Mesenchymal stem cell (in vitro differentiated cells and primary cell): ENCODE measurements at regions not wholly inside any gene's neighbourhood (a gene's known extent, or its start where the extent isn't known, plus 50 kb on each side); places are given as distances from the start of the nearest gene placed in this dataset.

ENCODE experiments used
- DNase-seq: peaks from one replicate; pipeline ENCODE4 v3.0.0-alpha.2; 2013
- H2AFZ ChIP-seq: one replicate; pipeline ENCODE4 v1.6.1; 2013; ENCODE audit warnings: low read depth, mild to moderate bottlenecking, control low read depth, inconsistent platforms, low read length, moderate library complexity
- H2AK5ac ChIP-seq: 2 replicates; pipeline ENCODE4 v1.6.1; 2013; ENCODE audit warnings: low read length, moderate library complexity, mild to moderate bottlenecking, inconsistent platforms; ENCODE audit not compliant: severe bottlenecking
- H2BK120ac ChIP-seq: one replicate; pipeline ENCODE4 v1.6.1; 2013; ENCODE audit warnings: low read depth, mild to moderate bottlenecking, inconsistent platforms, low read length, moderate library complexity
- H2BK12ac ChIP-seq, 2 experiments: one replicate each; pipeline ENCODE4 v1.6.1; 2013; ENCODE audit warnings: inconsistent platforms in 2 of 2, low read length in 2 of 2, mild to moderate bottlenecking in 2 of 2, moderate library complexity in 2 of 2, control low read depth in 1 of 2
- H2BK15ac ChIP-seq: one replicate; pipeline ENCODE4 v1.6.1; 2013; ENCODE audit warnings: mild to moderate bottlenecking, low read depth, inconsistent platforms; ENCODE audit not compliant: poor library complexity, severe bottlenecking
- H2BK5ac ChIP-seq: 2 replicates; pipeline ENCODE4 v1.6.1; 2013; ENCODE audit warnings: low read depth, mild to moderate bottlenecking, low read length, control low read depth, inconsistent platforms; ENCODE audit not compliant: poor library complexity, severe bottlenecking
- H3K14ac ChIP-seq, 2 experiments: one replicate each; pipeline ENCODE4 v1.6.1; 2013; ENCODE audit warnings: inconsistent platforms in 2 of 2, low read length in 2 of 2, control low read depth in 1 of 2, mild to moderate bottlenecking in 1 of 2, moderate library complexity in 1 of 2
- H3K18ac ChIP-seq, 2 experiments: one replicate each; pipeline ENCODE4 v1.6.1; 2013; ENCODE audit warnings: inconsistent platforms in 2 of 2, low read length in 2 of 2, control low read depth in 1 of 2, low read depth in 1 of 2, mild to moderate bottlenecking in 1 of 2
- H3K23ac ChIP-seq, 2 experiments: one replicate each; pipeline ENCODE4 v1.6.1; 2013; ENCODE audit warnings: inconsistent platforms in 2 of 2, low read length in 2 of 2, mild to moderate bottlenecking in 2 of 2, moderate library complexity in 2 of 2, control low read depth in 1 of 2
- H3K27ac ChIP-seq: 2 replicates; pipeline ENCODE4 v1.5.1; 2013; ENCODE audit warnings: mild to moderate bottlenecking, moderate library complexity, low read length, control low read depth, inconsistent platforms; ENCODE audit not compliant: poor library complexity, severe bottlenecking
- H3K27me3 ChIP-seq, 2 experiments: 2 replicates each; pipeline versions ENCODE4 v1.6.1 to v1.7.0; 2013; ENCODE audit warnings: low read length in 2 of 2, mild to moderate bottlenecking in 2 of 2, moderate library complexity in 2 of 2, control low read depth in 1 of 2, inconsistent platforms in 1 of 2; ENCODE audit not compliant: control insufficient read depth in 1 of 2, insufficient read depth in 1 of 2
- H3K36me3 ChIP-seq, 2 experiments: 2 replicates each; pipeline versions ENCODE4 v1.6.1 to v1.7.0; 2013; ENCODE audit warnings: low read length in 2 of 2, control low read depth in 1 of 2, inconsistent platforms in 1 of 2, low read depth in 1 of 2, mild to moderate bottlenecking in 1 of 2; ENCODE audit not compliant: insufficient read depth in 2 of 2, control insufficient read depth in 1 of 2
- H3K4ac ChIP-seq, 2 experiments: one replicate each; pipeline ENCODE4 v1.6.1; 2013; ENCODE audit warnings: inconsistent platforms in 2 of 2, low read length in 2 of 2, mild to moderate bottlenecking in 2 of 2, moderate library complexity in 2 of 2, control low read depth in 1 of 2, low read depth in 1 of 2
- H3K4me1 ChIP-seq: 2 replicates; pipeline ENCODE4 v1.6.1; 2013; ENCODE audit warnings: low read depth, low read length, control low read depth; ENCODE audit not compliant: control insufficient read depth, insufficient read depth
- H3K4me2 ChIP-seq: 2 replicates; pipeline ENCODE4 v1.6.1; 2013; ENCODE audit warnings: low read length, mild to moderate bottlenecking, inconsistent platforms; ENCODE audit not compliant: poor library complexity, severe bottlenecking
- H3K4me3 ChIP-seq, 2 experiments: 2 replicates each; pipeline versions ENCODE4 v1.5.1 to v1.7.0; 2013; ENCODE audit warnings: low read length in 2 of 2, mild to moderate bottlenecking in 2 of 2, control low read depth in 1 of 2, low read depth in 1 of 2; ENCODE audit not compliant: insufficient read depth in 1 of 2
- H3K79me1 ChIP-seq: replicated peaks from 2 replicates; pipeline ENCODE4 v1.6.1; 2013; ENCODE audit warnings: mild to moderate bottlenecking, control low read depth, low read length, inconsistent platforms; ENCODE audit not compliant: poor library complexity, severe bottlenecking
- H3K9ac ChIP-seq: 2 replicates; pipeline ENCODE4 v1.7.0; 2013; ENCODE audit warnings: mild to moderate bottlenecking, low read length, moderate library complexity
- H3K9me3 ChIP-seq: 2 replicates; pipeline ENCODE4 v1.7.0; 2013; ENCODE audit warnings: mild to moderate bottlenecking, low read length; ENCODE audit not compliant: control insufficient read depth
- H4K8ac ChIP-seq: one replicate; pipeline ENCODE4 v1.6.1; 2013; ENCODE audit warnings: inconsistent platforms, mild to moderate bottlenecking, low read length, moderate library complexity
- H4K91ac ChIP-seq: one replicate; pipeline ENCODE4 v1.6.1; 2013; ENCODE audit warnings: mild to moderate bottlenecking, low read length, inconsistent platforms
- whole genome bisulfite sequencing: methylation state at CpG from one replicate; pipeline ENCODE4 v1.1.7; 2013; ENCODE audit warnings: mixed read lengths; 5-methylcytosine and 5-hydroxymethylcytosine counted together

GRCh38 chr1:67991546-67991945 is 58.9 kb downstream of the DIRAS3 start:
- Histone ChIP-seq H2AK5ac (no peak overlapping the region), H2AFZ (no peak overlapping the region), H3K9me3 (peaks cover 16% of the 10 kb centered on the region), H3K14ac (no peak overlapping the region), H3K27ac (no peak overlapping the region), H2BK15ac (no peak overlapping the region), H3K23ac (no peak overlapping the region), H3K4me2 (no peak overlapping the region), H4K91ac (no peak overlapping the region), H3K9ac (no peak overlapping the region), H2BK12ac (no peak overlapping the region), H3K4me1 (no peaks in the 10 kb centered on the region), H3K4me3 (no peak overlapping the region), H3K18ac (no peak overlapping the region), H3K4ac (no peak overlapping the region), H2BK120ac (no peak overlapping the region), H4K8ac (no peak overlapping the region), H3K36me3 (no peaks in the 10 kb centered on the region), H2BK5ac (no peak overlapping the region), H3K79me1 (no peaks in the 10 kb centered on the region), H3K27me3 (no peaks in the 10 kb centered on the region)
- WGBS, result 100% methylated on average over 2 of the region's 5 CpGs
- DNase-seq, result no peak

GRCh38 chr1:67988066-67988465 is 62.4 kb downstream of the DIRAS3 start:
- H2BK12ac ChIP-seq, result no peak overlapping the region
- no peak overlapping the region for H3K18ac ChIP-seq
- H3K27ac ChIP-seq, result no peak overlapping the region
- no peak overlapping the region for H2AFZ ChIP-seq
- H3K4ac ChIP-seq, result no peak overlapping the region
- H3K9me3 ChIP-seq, result no peaks in the 10 kb centered on the region
- no peak overlapping the region for H3K14ac ChIP-seq
- H3K79me1 ChIP-seq, result no peaks in the 10 kb centered on the region
- no peak overlapping the region for H3K9ac ChIP-seq
- DNase-seq, result no peak
- no peaks in the 10 kb centered on the region for H3K4me1 ChIP-seq
- H4K8ac ChIP-seq, result no peak overlapping the region
- H3K4me3 ChIP-seq, result no peak overlapping the region
- no peak overlapping the region for H2BK120ac ChIP-seq
- no peaks in the 10 kb centered on the region for H3K27me3 ChIP-seq
- H2AK5ac ChIP-seq, result no peak overlapping the region
- H2BK5ac ChIP-seq, result no peak overlapping the region
- WGBS, result 78% methylated on average over 3 of the region's 5 CpGs
- no peak overlapping the region for H3K4me2 ChIP-seq
- H3K36me3 ChIP-seq, result no peaks in the 10 kb centered on the region
- no peak overlapping the region for H4K91ac ChIP-seq
- no peak overlapping the region for H2BK15ac ChIP-seq
- H3K23ac ChIP-seq, result no peak overlapping the region

GRCh38 chr1:67987046-67987799 is 63.2 kb downstream of the DIRAS3 start:
- Histone ChIP-seq H2AK5ac (no peak overlapping the region), H3K36me3 (no peaks in the 10 kb centered on the region), H3K79me1 (no peaks in the 10 kb centered on the region), H3K18ac (no peak overlapping the region), H3K14ac (no peak overlapping the region), H3K4ac (no peak overlapping the region), H4K8ac (no peak overlapping the region), H3K27me3 (no peaks in the 10 kb centered on the region), H3K4me2 (no peak overlapping the region), H3K9me3 (no peaks in the 10 kb centered on the region), H2BK5ac (no peak overlapping the region), H2AFZ (no peak overlapping the region), H3K23ac (no peak overlapping the region), H3K4me3 (no peak overlapping the region), H2BK12ac (no peak overlapping the region), H2BK120ac (no peak overlapping the region), H3K4me1 (no peaks in the 10 kb centered on the region), H3K27ac (no peak overlapping the region), H3K9ac (peak overlapping the region; percentile 37), H2BK15ac (no peak overlapping the region), H4K91ac (no peak overlapping the region)
- WGBS, result 79% methylated on average over 9 of the region's 13 CpGs
- peak; percentile 57 for DNase-seq

- no peak overlapping the region for H3K4me2 ChIP-seq
- no peak overlapping the region for H3K9ac ChIP-seq
- H3K4me1 ChIP-seq, result no peaks in the 10 kb centered on the region
- H3K14ac ChIP-seq, result no peak overlapping the region
- no peak overlapping the region for H3K27ac ChIP-seq
- no peak overlapping the region for H2BK15ac ChIP-seq
- no peaks in the 10 kb centered on the region for H3K27me3 ChIP-seq
- no peak overlapping the region for H3K4me3 ChIP-seq
- H4K8ac ChIP-seq, result no peak overlapping the region
- H2AK5ac ChIP-seq, result no peak overlapping the region
- H3K4ac ChIP-seq, result no peak overlapping the region
- no peak overlapping the region for H2BK120ac ChIP-seq
- no peak overlapping the region for H4K91ac ChIP-seq
- H3K18ac ChIP-seq, result no peak overlapping the region
- no peak overlapping the region for H3K23ac ChIP-seq
- DNase-seq, result no peak
- H3K9me3 ChIP-seq, result no peaks in the 10 kb centered on the region
- no peak overlapping the region for H2AFZ ChIP-seq
- no peaks in the 10 kb centered on the region for H3K36me3 ChIP-seq
- H3K79me1 ChIP-seq, result no peaks in the 10 kb centered on the region
- no peak overlapping the region for H2BK12ac ChIP-seq
- WGBS, result 100% methylated on average over 1 of the region's 1 CpG
- no peak overlapping the region for H2BK5ac ChIP-seq
Measured at GRCh38 chr1:67983867-67984266, 66.6 kb downstream of the DIRAS3 start.
